ENCODE measurements at regions not wholly inside any gene's neighbourhood (a gene's known extent, or its start where the extent isn't known, plus 50 kb on each side); places are given as distances from the start of the nearest gene placed in this dataset.

GRCh38 chr5:38752012-38752536, 93.7 kb upstream of the OSMR start:
- intact Hi-C loops (cut with micrococcal nuclease): no loop called here

- intact Hi-C loops (cut with micrococcal nuclease): no loop called here
Measured at GRCh38 chr5:38752622-38753021, 93.2 kb upstream of the OSMR start.

GRCh38 chr5:38753141-38753540, 92.7 kb upstream of the OSMR start:
- intact Hi-C loops (cut with micrococcal nuclease): no loop called here

GRCh38 chr5:38753776-38754175, 92.0 kb upstream of the OSMR start:
- intact Hi-C loops (cut with micrococcal nuclease): no loop called here

GRCh38 chr5:38755181-38755580, 90.6 kb upstream of the OSMR start:
- intact Hi-C loops (cut with micrococcal nuclease): no loop called here

GRCh38 chr5:38756068-38756467, 89.7 kb upstream of the OSMR start:
- intact Hi-C loops (cut with micrococcal nuclease): no loop called here

GRCh38 chr5:38757451-38758245, 88.2 kb upstream of the OSMR start:
- intact Hi-C loops (cut with micrococcal nuclease): no loop called here

GRCh38 chr5:38758774-38759600, 86.8 kb upstream of the OSMR start:
- intact Hi-C loops (cut with micrococcal nuclease): no loop called here

- intact Hi-C loops (cut with micrococcal nuclease): no loop called here
Measured at GRCh38 chr5:38764937-38765391, 80.8 kb upstream of the OSMR start.

GRCh38 chr5:38765399-38765861, 80.4 kb upstream of the OSMR start:
- intact Hi-C loops (cut with micrococcal nuclease): no loop called here

- intact Hi-C loops (cut with micrococcal nuclease): no loop called here
Measured at GRCh38 chr5:38766151-38766550, 79.7 kb upstream of the OSMR start.

- intact Hi-C loops (cut with micrococcal nuclease): no loop called here
Measured at GRCh38 chr5:38768412-38769211, 77.2 kb upstream of the OSMR start.

GRCh38 chr5:38772471-38772870, 73.3 kb upstream of the OSMR start:
- intact Hi-C loops (cut with micrococcal nuclease): no loop called here

- intact Hi-C loops (cut with micrococcal nuclease): no loop called here
Measured at GRCh38 chr5:38775218-38775840, 70.5 kb upstream of the OSMR start.

- intact Hi-C loops (cut with micrococcal nuclease): no loop called here
Measured at GRCh38 chr5:38776149-38776896, 69.5 kb upstream of the OSMR start.

- intact Hi-C loops (cut with micrococcal nuclease): no loop called here
Measured at GRCh38 chr5:38777111-38777510, 68.7 kb upstream of the OSMR start.

- intact Hi-C loops (cut with micrococcal nuclease): no loop called here
Measured at GRCh38 chr5:38780316-38780715, 65.5 kb upstream of the OSMR start.

- intact Hi-C loops (cut with micrococcal nuclease): no loop called here
Measured at GRCh38 chr5:38780945-38781344, 64.9 kb upstream of the OSMR start.

- intact Hi-C loops (cut with micrococcal nuclease): no loop called here
Measured at GRCh38 chr5:38782180-38782835, 63.5 kb upstream of the OSMR start.

All from T-helper 2 cell treated with Interferon-gamma antibody and Interleukin-4, amounts not matched to agents 100 ng/mL and 5 ng/mL, for 36 hours (primary cell).